ENCODE measurements at regions not wholly inside any gene's neighbourhood (a gene's known extent, or its start where the extent isn't known, plus 50 kb on each side); places are given as distances from the start of the nearest gene placed in this dataset.
"Not testable (repeated sequence)": the region's sequence is repeated elsewhere in the genome, so short reads cannot be mapped to it uniquely, and the experiment has no call there.

- no peak for DNase-seq
These were observed 257.7 kb upstream of the GJE1 start for GRCh38 chr6:141874930-141875602.

- not testable (repeated sequence) for DNase-seq
These were observed 263.2 kb upstream of the GJE1 start for GRCh38 chr6:141869509-141869908.

- DNase-seq = no peak
These were observed 265.0 kb upstream of the GJE1 start for GRCh38 chr6:141867767-141868166.

GRCh38 chr6:141866731-141867497 is 265.8 kb upstream of the GJE1 start:
- no peak for DNase-seq

- no peak for DNase-seq
These were observed 281.7 kb upstream of the GJE1 start for GRCh38 chr6:141851063-141851462.

GRCh38 chr6:141848029-141848890 is 284.5 kb upstream of the GJE1 start:
- DNase-seq = peak; percentile 2

GRCh38 chr6:141846639-141847038 is 286.1 kb upstream of the GJE1 start:
- DNase-seq = no peak

- no peak for DNase-seq
These were observed 289.4 kb upstream of the GJE1 start for GRCh38 chr6:141843178-141843834.

GRCh38 chr6:141833001-141833655 is 299.6 kb upstream of the GJE1 start:
- DNase-seq = no peak

GRCh38 chr6:141830530-141830929 is 302.2 kb upstream of the GJE1 start:
- DNase-seq = no peak

GRCh38 chr6:141829566-141830360 is 303.0 kb upstream of the GJE1 start:
- no peak for DNase-seq

GRCh38 chr6:141824350-141824749 is 308.4 kb upstream of the GJE1 start:
- DNase-seq = no peak

- not testable (repeated sequence) for DNase-seq
These were observed 317.7 kb upstream of the GJE1 start for GRCh38 chr6:141815039-141815438.

GRCh38 chr6:141809901-141810300 is 322.8 kb upstream of the GJE1 start:
- DNase-seq = no peak

- no peak for DNase-seq
These were observed 324.1 kb upstream of the GJE1 start for GRCh38 chr6:141808662-141809061.

GRCh38 chr6:141800973-141801372 is 331.8 kb upstream of the GJE1 start:
- DNase-seq = not testable (repeated sequence)

- DNase-seq = no peak
These were observed 341.8 kb upstream of the GJE1 start for GRCh38 chr6:141790921-141791320.

GRCh38 chr6:141788096-141788495 is 344.6 kb upstream of the GJE1 start:
- DNase-seq = no peak

GRCh38 chr6:141783585-141783984 is 349.1 kb upstream of the GJE1 start:
- DNase-seq = no peak

- DNase-seq = no peak
These were observed 352.4 kb upstream of the GJE1 start for GRCh38 chr6:141780296-141780695.

GRCh38 chr6:141764388-141764787 is 368.3 kb upstream of the GJE1 start:
- no peak for DNase-seq

GRCh38 chr6:141758430-141758829 is 374.3 kb upstream of the GJE1 start:
- no peak for DNase-seq

Data from stimulated activated CD4-positive, alpha-beta T cell treated with anti-CD3 and anti-CD28 coated beads, Interleukin-15, amount 100 ng/mL, for 24 hours (primary cell).